GM12878 (cell line): ENCODE measurements at regions not wholly inside any gene's neighbourhood (a gene's known extent, or its start where the extent isn't known, plus 50 kb on each side); places are given as distances from the start of the nearest gene placed in this dataset.

ENCODE experiments used
- ATAC-seq: fragments of 200-7000 bp; cut with Tn5 transposase; 3 replicates; pipeline ENCODE4 v1.9.1; 2020; ENCODE audit warnings: mild to moderate bottlenecking, moderate library complexity
- BruUV-seq: library from RNA; stranded (reverse); fragments of 400-500 nt; replicated peaks from 2 replicates; lab custom pipeline; 2021; lab: Mats Ljungman, UMichigan
- CTCF ChIA-PET: fragments of 300-600 bp; sonication (Branson Sonifier 250); formaldehyde crosslinking; extraction: SDS; loops from one replicate; lab custom pipeline; 2021; ENCODE audit warnings: inconsistent platforms; lab: Yijun Ruan, JAX
- POLR2A ChIA-PET: fragments of 350-600 bp; formaldehyde crosslinking; extraction: SDS; loops from one replicate; lab custom pipeline; 2021; ENCODE audit warnings: inconsistent platforms; lab: Charles Lee
- RAD21 ChIA-PET: fragments of 300-600 bp; sonication (Branson Sonifier 250); formaldehyde crosslinking; loops from one replicate; lab custom pipeline; 2023; ENCODE audit warnings: antibody characterized with exemption; ENCODE audit not compliant: unreplicated experiment; lab: Charles Lee
- SMC1A ChIA-PET: fragments of 300-600 bp; sonication (Branson Sonifier 250); formaldehyde crosslinking; loops from one replicate; lab custom pipeline; 2023; ENCODE audit not compliant: unreplicated experiment, uncharacterized antibody; lab: Charles Lee
- DNase-seq: peaks from one replicate; pipeline ENCODE4 v3.0.0-alpha.2; 2011; ENCODE audit warnings: low read depth, low spot score
- FAIRE-seq: peaks from 3 replicates; lab custom pipeline; 2011; peaks lifted over from hg19 to GRCh38; lab: Jason Lieb, UNC
- H2AFZ ChIP-seq: 2 replicates; pipeline ENCODE4 v1.6.0; 2011; ENCODE audit warnings: low read depth, low read length, control low read depth; ENCODE audit not compliant: control insufficient read depth
- H3K27ac ChIP-seq: 2 replicates; pipeline ENCODE4 v1.5.1; 2011; ENCODE audit warnings: control low read depth; ENCODE audit not compliant: control insufficient read depth, insufficient read depth
- H3K27me3 ChIP-seq, 2 experiments: replicated peaks in 1 of 2; 2 replicates each; pipeline versions ENCODE4 v1.6.0 to v1.6.1; 2011; ENCODE audit warnings: low read length in 1 of 2; ENCODE audit not compliant: control insufficient read depth in 2 of 2, insufficient read depth in 2 of 2
- H3K36me3 ChIP-seq, 2 experiments: 2 replicates each; pipeline ENCODE4 v1.5.1; 2011; ENCODE audit warnings: low read length in 1 of 2; ENCODE audit not compliant: control insufficient read depth in 2 of 2, insufficient read depth in 2 of 2
- H3K4me1 ChIP-seq: 2 replicates; pipeline ENCODE4 v1.6.1; 2011; ENCODE audit warnings: mild to moderate bottlenecking, low read length, moderate library complexity, mixed read lengths; ENCODE audit not compliant: control insufficient read depth, insufficient read depth
- H3K4me2 ChIP-seq: 2 replicates; pipeline ENCODE4 v1.6.0; 2011; ENCODE audit warnings: control low read depth; ENCODE audit not compliant: control insufficient read depth, insufficient read depth
- H3K4me3 ChIP-seq: fragments of 200-600 bp; sonication (generic); 2 replicates; pipeline ENCODE4 v1.5.1; 2016
- H3K79me2 ChIP-seq: 2 replicates; pipeline ENCODE4 v1.6.0; 2011; ENCODE audit warnings: low read length; ENCODE audit not compliant: control insufficient read depth, insufficient read depth
- H3K9ac ChIP-seq: 2 replicates; pipeline ENCODE4 v1.8.0; 2011; ENCODE audit warnings: low read length, control low read depth, mixed read lengths; ENCODE audit not compliant: control insufficient read depth, insufficient read depth
- H3K9me3 ChIP-seq: replicated peaks from 3 replicates; pipeline ENCODE4 v1.5.1; 2011; ENCODE audit warnings: mild to moderate bottlenecking, low read length; ENCODE audit not compliant: control insufficient read depth, insufficient read depth
- H4K20me1 ChIP-seq: 2 replicates; pipeline ENCODE4 v1.6.0; 2011; ENCODE audit not compliant: control insufficient read depth, insufficient read depth
- ASH2L ChIP-seq: fragments of 300-600, 200-600 bp; sonication (generic); IDR thresholded peaks from 2 replicates; pipeline ENCODE4 v1.6.1; 2017; ENCODE audit warnings: low read depth, mild to moderate bottlenecking, borderline replicate concordance
- CHD1 ChIP-seq: IDR thresholded peaks from 2 replicates; pipeline ENCODE4 v1.6.1; 2012; ENCODE audit warnings: low read depth, low read length, improper control_type of control experiment
- ESRRA ChIP-seq: IDR thresholded peaks from 2 replicates; pipeline ENCODE4 v1.6.1; 2012; ENCODE audit warnings: mild to moderate bottlenecking, low read length, improper control_type of control experiment
- EZH2 ChIP-seq: IDR thresholded peaks from 2 replicates; pipeline ENCODE4 v1.6.1; 2012; ENCODE audit warnings: low read depth, mild to moderate bottlenecking, control low read depth, inconsistent platforms, low read length, borderline replicate concordance; ENCODE audit not compliant: control insufficient read depth
- HCFC1 ChIP-seq: fragments of 150-350 bp; IDR thresholded peaks from 2 replicates; pipeline ENCODE4 v1.6.1; 2014; ENCODE audit warnings: low read length
- IRF3 ChIP-seq: fragments of 450-650 bp; IDR thresholded peaks from 2 replicates; pipeline ENCODE4 v1.6.1; 2014; ENCODE audit warnings: mild to moderate bottlenecking
- MXI1 ChIP-seq: fragments of 150-350 bp; IDR thresholded peaks from 2 replicates; pipeline ENCODE4 v1.6.1; 2011; ENCODE audit warnings: low read depth, mild to moderate bottlenecking, inconsistent platforms, low read length, improper control_type of control experiment
- MYB ChIP-seq: fragments of 150-350 bp; IDR thresholded peaks from 2 replicates; pipeline ENCODE4 v1.6.1; 2014; ENCODE audit warnings: mild to moderate bottlenecking, low read depth, low read length, borderline replicate concordance
- NFIC ChIP-seq: IDR thresholded peaks from 2 replicates; pipeline ENCODE4 v1.6.1; 2012; ENCODE audit warnings: low read depth, mild to moderate bottlenecking, inconsistent platforms, low read length, moderate library complexity
- NR2C1 ChIP-seq: fragments of 450-650 bp; IDR thresholded peaks from 2 replicates; pipeline ENCODE4 v1.6.1; 2017; ENCODE audit warnings: antibody characterized with exemption, mild to moderate bottlenecking, moderate library complexity
- PAX8 ChIP-seq: fragments of 450-650 bp; IDR thresholded peaks from 2 replicates; pipeline ENCODE4 v1.6.1; 2017; ENCODE audit warnings: mild to moderate bottlenecking, moderate library complexity
- PRDM15 ChIP-seq: fragments of 450-650 bp; formaldehyde crosslinking; IDR thresholded peaks from 2 replicates; pipeline ENCODE4 v1.4.0; 2020; ENCODE audit warnings: mild to moderate bottlenecking, moderate library complexity
- RELB ChIP-seq: fragments of 450-650 bp; IDR thresholded peaks from 2 replicates; pipeline ENCODE4 v1.6.1; 2017; ENCODE audit warnings: low read depth, mild to moderate bottlenecking, moderate library complexity
- SREBF1 ChIP-seq: IDR thresholded peaks from 2 replicates; pipeline ENCODE4 v1.6.1; 2012; ENCODE audit warnings: mild to moderate bottlenecking, low read length
- YBX1 ChIP-seq: fragments of 450-650 bp; IDR thresholded peaks from 2 replicates; pipeline ENCODE4 v1.6.1; 2016; ENCODE audit warnings: antibody characterized with exemption
- YY1 ChIP-seq: IDR thresholded peaks from 2 replicates; pipeline ENCODE4 v1.6.1; 2011; ENCODE audit warnings: low read depth, mild to moderate bottlenecking, low read length
- WGBS: methylation state at CpG from one replicate; pipeline ENCODE4 v1.1.6; 2016; ENCODE audit warnings: low lambda C conversion rate; ENCODE audit not compliant: insufficient replicate concordance, insufficient coverage; ENCODE audit errors: missing lambda C conversion rate; 5-methylcytosine and 5-hydroxymethylcytosine counted together
- in situ Hi-C: fragments of 300-500 bp; cut with MboI; formaldehyde crosslinking; loops from 9 replicates; pipeline ENCODE4 v1.14.3; 2018; ENCODE audit warnings: mixed read lengths
- intact Hi-C: fragments of 100-400 bp; cut with micrococcal nuclease; formaldehyde crosslinking; loops from one replicate; pipeline ENCODE4 v1.14.2; 2022; ENCODE audit not compliant: unreplicated experiment

GRCh38 chr11:70692131-70692530 is 293.8 kb downstream of the CTTN start:
- H3K79me2 ChIP-seq: no peaks in the 10 kb centered on the region
- DNase-seq (no peak), FAIRE-seq (no peak), ATAC-seq (no peak)
- 25% methylated on average over 5 of the region's 5 CpGs for WGBS
- ChIA-PET CTCF (no interaction called here), SMC1A (no interaction called here), RAD21 (interaction anchor here (0.6 kb wide), 1 partner anchor 579 kb away, joined by 3 read pairs; no protein-coding TSS in a partner anchor), POLR2A (no interaction called here)
- intact Hi-C loops: no loop called here
- no peak overlapping the region for H3K9ac ChIP-seq
- in situ Hi-C loops: no loop called here
- H3K27ac ChIP-seq: no peak overlapping the region
- BruUV-seq: no TSS peak
- H3K36me3 ChIP-seq: no peaks in the 10 kb centered on the region
- H3K27me3 ChIP-seq: no peaks in the 10 kb centered on the region
- no peaks in the 10 kb centered on the region for H3K4me1 ChIP-seq
- no peaks in the 10 kb centered on the region; the same call in 2 of the 3 replicates for H3K9me3 ChIP-seq
- no peaks in the 10 kb centered on the region; the same call in 1 of the 2 replicates for H4K20me1 ChIP-seq
- H3K4me2 ChIP-seq: no peak overlapping the region
- H3K4me3 ChIP-seq: no peak overlapping the region
- no peak overlapping the region for H2AFZ ChIP-seq
- TF ChIP-seq YBX1 (no peak), RELB (no peak), MYB (no peak), SREBF1 (no peak), NFIC (no peak), CHD1 (no peak), NR2C1 (no peak), IRF3 (no peak), HCFC1 (no peak), EZH2 (no peak), ESRRA (no peak), ASH2L (no peak), MXI1 (no peak), YY1 (no peak), PRDM15 (CRISPR knock-in tag) (no peak), PAX8 (no peak)
